H9 (cell line): ENCODE measurements at regions not wholly inside any gene's neighbourhood (a gene's known extent, or its start where the extent isn't known, plus 50 kb on each side); places are given as distances from the start of the nearest gene placed in this dataset.

Experiments
- DNase-seq: peaks from one replicate; pipeline ENCODE4 v3.0.0-alpha.2; 2017
- H2AFZ ChIP-seq: one replicate; pipeline ENCODE4 v1.6.1; 2013; ENCODE audit warnings: mild to moderate bottlenecking, low read length, control low read depth, moderate library complexity
- H2AK5ac ChIP-seq: 2 replicates; pipeline ENCODE4 v1.6.1; 2013; ENCODE audit warnings: low read length, control low read depth, mixed read lengths; ENCODE audit not compliant: insufficient read length
- H2BK120ac ChIP-seq: one replicate; pipeline ENCODE4 v1.6.1; 2013; ENCODE audit warnings: low read depth, mild to moderate bottlenecking, low read length, control low read depth, inconsistent platforms; ENCODE audit not compliant: poor library complexity, severe bottlenecking
- H2BK12ac ChIP-seq: 2 replicates; pipeline ENCODE4 v1.6.1; 2013; ENCODE audit warnings: low read length, control low read depth, mixed read lengths, low read depth; ENCODE audit not compliant: insufficient read length
- H2BK15ac ChIP-seq: 2 replicates; pipeline ENCODE4 v1.6.1; 2013; ENCODE audit warnings: low read depth, low read length, control low read depth
- H2BK20ac ChIP-seq: one replicate; pipeline ENCODE4 v1.6.1; 2013; ENCODE audit warnings: low read depth, mild to moderate bottlenecking, low read length, control low read depth, inconsistent platforms; ENCODE audit not compliant: poor library complexity, severe bottlenecking
- H2BK5ac ChIP-seq: 2 replicates; pipeline ENCODE4 v1.6.1; 2013; ENCODE audit warnings: low read length, control low read depth, mixed read lengths; ENCODE audit not compliant: insufficient read length
- H3K14ac ChIP-seq: 2 replicates; pipeline ENCODE4 v1.6.1; 2013; ENCODE audit warnings: low read length, control low read depth; ENCODE audit not compliant: insufficient read depth
- H3K18ac ChIP-seq: 2 replicates; pipeline ENCODE4 v1.6.1; 2013; ENCODE audit warnings: low read depth, mild to moderate bottlenecking, mixed read lengths, low read length, control low read depth; ENCODE audit not compliant: insufficient read length
- H3K23ac ChIP-seq: 2 replicates; pipeline ENCODE4 v1.6.1; 2013; ENCODE audit warnings: low read length, control low read depth, mixed read lengths, low read depth; ENCODE audit not compliant: insufficient read length
- H3K23me2 ChIP-seq: 2 replicates; pipeline ENCODE4 v1.6.1; 2013; ENCODE audit warnings: low read depth, mild to moderate bottlenecking, mixed read lengths, low read length, control low read depth; ENCODE audit not compliant: insufficient read length, poor library complexity, severe bottlenecking
- H3K27ac ChIP-seq: 2 replicates; pipeline ENCODE4 v1.5.1; 2013; ENCODE audit warnings: low read length, control low read depth, mixed read lengths, low read depth; ENCODE audit not compliant: insufficient read length
- H3K27me3 ChIP-seq: 2 replicates; pipeline ENCODE4 v1.6.1; 2013; ENCODE audit warnings: low read length, control low read depth, inconsistent platforms; ENCODE audit not compliant: insufficient read depth
- H3K4ac ChIP-seq: 2 replicates; pipeline ENCODE4 v1.6.1; 2013; ENCODE audit warnings: low read depth, mild to moderate bottlenecking, control low read depth, inconsistent platforms, low read length, moderate library complexity
- H3K4me1 ChIP-seq: 2 replicates; pipeline ENCODE4 v1.6.1; 2013; ENCODE audit warnings: low read length, control low read depth, inconsistent platforms; ENCODE audit not compliant: insufficient read depth
- H3K4me2 ChIP-seq: 2 replicates; pipeline ENCODE4 v1.6.1; 2013; ENCODE audit warnings: low read length, control low read depth, mixed read lengths; ENCODE audit not compliant: insufficient read length, insufficient read depth
- H3K56ac ChIP-seq: 2 replicates; pipeline ENCODE4 v1.6.1; 2013; ENCODE audit warnings: low read depth, mild to moderate bottlenecking, mixed read lengths, low read length, control low read depth; ENCODE audit not compliant: insufficient read length
- H3K79me1 ChIP-seq: 2 replicates; pipeline ENCODE4 v1.6.1; 2013; ENCODE audit warnings: low read depth, mild to moderate bottlenecking, moderate library complexity, low read length, control low read depth, inconsistent platforms; ENCODE audit not compliant: insufficient read depth, poor library complexity, severe bottlenecking
- H3K79me2 ChIP-seq: 2 replicates; pipeline ENCODE4 v1.6.1; 2013; ENCODE audit warnings: low read length, control low read depth, inconsistent platforms; ENCODE audit not compliant: insufficient read depth
- H3K9ac ChIP-seq: 2 replicates; pipeline ENCODE4 v1.6.1; 2013; ENCODE audit warnings: low read length, control low read depth, mixed read lengths; ENCODE audit not compliant: insufficient read length; ENCODE audit errors: extremely low read depth
- H3K9me3 ChIP-seq: one replicate; pipeline ENCODE4 v1.6.1; 2013; ENCODE audit warnings: low read depth, low read length, inconsistent platforms; ENCODE audit not compliant: control insufficient read depth
- H3T11ph ChIP-seq: one replicate; pipeline ENCODE4 v1.6.1; 2013; ENCODE audit warnings: mild to moderate bottlenecking, low read length, control low read depth, inconsistent platforms
- H4K20me1 ChIP-seq: one replicate; pipeline ENCODE4 v1.6.1; 2013; ENCODE audit not compliant: control insufficient read depth, insufficient read length, insufficient read depth
- H4K5ac ChIP-seq: 2 replicates; pipeline ENCODE4 v1.6.1; 2013; ENCODE audit warnings: low read depth, mild to moderate bottlenecking, mixed read lengths, low read length, control low read depth; ENCODE audit not compliant: insufficient read length
- H4K8ac ChIP-seq: replicated peaks from 2 replicates; pipeline ENCODE4 v1.6.1; 2013; ENCODE audit warnings: low read length, control low read depth, mixed read lengths, low read depth; ENCODE audit not compliant: insufficient read length
- H4K91ac ChIP-seq: 2 replicates; pipeline ENCODE4 v1.6.1; 2013; ENCODE audit warnings: low read depth, mild to moderate bottlenecking, moderate library complexity, mixed read lengths, low read length, control low read depth; ENCODE audit not compliant: insufficient read length
- H3K27ac Mint-ChIP-seq, 3 experiments: 2 replicates in 2 of 3; 3 replicates in 1 of 3; pipeline ENCODE4 v1.8.0; 2020 to 2021; ENCODE audit warnings: mixed read lengths in 3 of 3, mild to moderate bottlenecking in 1 of 3, moderate library complexity in 1 of 3
- H3K27me3 Mint-ChIP-seq: 2 replicates; pipeline ENCODE4 v1.8.0; 2021; ENCODE audit warnings: low read depth, mild to moderate bottlenecking, moderate library complexity, mixed read lengths
- H3K36me3 Mint-ChIP-seq, 3 experiments: 2 replicates in 2 of 3; 3 replicates in 1 of 3; pipeline ENCODE4 v1.8.0; 2020 to 2021; ENCODE audit warnings: low read depth in 3 of 3, mixed read lengths in 3 of 3; ENCODE audit not compliant: insufficient read depth in 1 of 3
- H3K4me1 Mint-ChIP-seq, 2 experiments: 2 replicates each; pipeline ENCODE4 v1.8.0; 2020; ENCODE audit warnings: mixed read lengths in 2 of 2
- H3K4me3 Mint-ChIP-seq, 2 experiments: 2 replicates in 1 of 2; 3 replicates in 1 of 2; pipeline ENCODE4 v1.8.0; 2020 to 2021; ENCODE audit warnings: mild to moderate bottlenecking in 2 of 2, mixed read lengths in 2 of 2, moderate library complexity in 1 of 2
- H3K9me3 Mint-ChIP-seq, 2 experiments: 2 replicates in 1 of 2; 3 replicates in 1 of 2; pipeline ENCODE4 v1.8.0; 2020; ENCODE audit warnings: mild to moderate bottlenecking in 2 of 2, mixed read lengths in 2 of 2, moderate library complexity in 1 of 2
- CTCF ChIP-seq: fragments of 200-600 bp; sonication (generic); conservative IDR thresholded peaks from 3 replicates; pipeline ENCODE4 v1.8.0; 2021; ENCODE audit warnings: antibody characterized with exemption, mild to moderate bottlenecking
- WGBS: extraction: QIAGEN DNeasy Blood & Tissue Kit; methylation state at CpG from one replicate; pipeline ENCODE4 v1.1.7; 2013; ENCODE audit warnings: missing lambda C conversion rate, low lambda C conversion rate, mixed read lengths; ENCODE audit not compliant: insufficient read length; ENCODE audit errors: extremely low coverage; 5-methylcytosine and 5-hydroxymethylcytosine counted together

DNA sequence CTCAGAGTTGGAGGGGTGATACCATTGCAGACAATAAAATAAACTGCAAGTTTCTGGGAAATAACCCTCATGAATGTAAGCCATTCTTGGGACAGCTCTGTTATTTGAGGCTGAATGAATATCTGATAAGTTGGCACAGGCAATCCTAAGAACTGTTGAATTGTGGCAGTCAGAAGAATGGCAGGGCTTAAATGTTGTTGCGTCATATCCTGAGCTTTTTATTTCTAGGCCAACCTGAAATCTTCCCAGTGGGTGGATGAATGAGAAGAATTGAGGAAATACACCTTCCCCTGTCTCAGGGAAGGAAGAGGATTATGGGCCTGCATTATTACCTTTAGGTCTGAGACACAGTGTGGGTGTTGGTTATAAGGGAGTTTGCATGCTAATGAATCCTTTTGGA is 64.4 kb upstream of the C4orf54 start:
- Histone ChIP-seq H3K23me2 (no peaks in the 10 kb centered on the region), H4K8ac (no peak overlapping the region), H2BK120ac (no peak overlapping the region), H4K91ac (no peak overlapping the region), H2BK5ac (no peak overlapping the region), H3K4ac (no peak overlapping the region), H3K18ac (no peak overlapping the region), H3K56ac (no peak overlapping the region), H4K20me1 (no peaks in the 10 kb centered on the region), H3K79me1 (no peaks in the 10 kb centered on the region), H3K14ac (no peak overlapping the region), H3K23ac (no peak overlapping the region), H3K4me2 (no peak overlapping the region), H3K79me2 (no peaks in the 10 kb centered on the region), H2BK15ac (no peak overlapping the region), H3T11ph (no peak overlapping the region), H2AFZ (no peak overlapping the region), H2AK5ac (no peak overlapping the region), H2BK20ac (no peak overlapping the region), H3K9me3 (no peaks in the 10 kb centered on the region), H3K27ac (no peak overlapping the region), H3K4me1 (peaks cover 7% of the 10 kb centered on the region; the same call in 1 of the 2 replicates), H2BK12ac (no peak overlapping the region), H4K5ac (no peak overlapping the region), H3K27me3 (no peaks in the 10 kb centered on the region), H3K9ac (no peak overlapping the region)
- no peak overlapping the region for H3K4me3 Mint-ChIP-seq
- peaks cover 27 to 35% of the 10 kb centered on the region in 2 experiments for H3K4me1 Mint-ChIP-seq
- peak overlapping the region in 2 of 3 experiments; percentile 54 to 59; a peak in 2 of 7 replicates for H3K27ac Mint-ChIP-seq
- DNase-seq = no peak
- no peak for TF ChIP-seq CTCF
- no CpG with 5 or more reads among the region's 1 CpG for WGBS
- H3K36me3 Mint-ChIP-seq = peaks cover 0 to 4% (median 0%) of the 10 kb centered on the region in 3 experiments; a peak in 2 of 7 replicates
- H3K9me3 Mint-ChIP-seq = peaks cover 5 to 8% of the 10 kb centered on the region in 2 experiments; a peak in 2 of 5 replicates
- no peaks in the 10 kb centered on the region for H3K27me3 Mint-ChIP-seq
